GM13977 (cell line): ENCODE measurements at regions not wholly inside any gene's neighbourhood (a gene's known extent, or its start where the extent isn't known, plus 50 kb on each side); places are given as distances from the start of the nearest gene placed in this dataset.

Experiments used
- DNase-seq: peaks from one replicate; pipeline ENCODE4 v3.0.0; 2012; ENCODE audit warnings: low spot score
- CTCF ChIP-seq: IDR thresholded peaks from 2 replicates; pipeline ENCODE4 v1.5.1; 2012; ENCODE audit warnings: mild to moderate bottlenecking, control low read depth; ENCODE audit not compliant: insufficient read depth; ENCODE audit errors: extremely low read depth, missing control alignments
- in situ Hi-C: fragments of 300-500 bp; cut with MboI; formaldehyde crosslinking; loops from one replicate; pipeline ENCODE4 v1.12.0; 2022; ENCODE audit warnings: low sequenced_read_pairs, low pct_unique_long_range_greater_than_20kb, mixed read lengths, inconsistent platforms; ENCODE audit not compliant: unreplicated experiment

GRCh38 chr10:85515316-85515715 is 851.3 kb downstream of the GRID1 start:
- in situ Hi-C loops = no loop called here
- no peak for DNase-seq
- no peak for TF ChIP-seq CTCF

GRCh38 chr10:85524001-85524666 is 842.5 kb downstream of the GRID1 start:
- DNase-seq = no peak
- no peak for TF ChIP-seq CTCF
- in situ Hi-C loops = no loop called here

GRCh38 chr10:85527616-85528317 is 838.8 kb downstream of the GRID1 start:
- DNase-seq = no peak
- no peak for TF ChIP-seq CTCF
- in situ Hi-C loops = no loop called here

- in situ Hi-C loops = no loop called here
- TF ChIP-seq CTCF = no peak
- DNase-seq = no peak
Observed at GRCh38 chr10:85528318-85528652, 838.3 kb downstream of the GRID1 start.

GRCh38 chr10:85531706-85532105 is 834.9 kb downstream of the GRID1 start:
- in situ Hi-C loops = no loop called here
- no peak for TF ChIP-seq CTCF
- no peak for DNase-seq

- in situ Hi-C loops = no loop called here
- no peak for DNase-seq
- no peak for TF ChIP-seq CTCF
Observed at GRCh38 chr10:85532773-85533172, 833.8 kb downstream of the GRID1 start.
